ENCODE measurements at regions not wholly inside any gene's neighbourhood (a gene's known extent, or its start where the extent isn't known, plus 50 kb on each side); places are given as distances from the start of the nearest gene placed in this dataset.

- TF ChIP-seq CTCF (IDR thresholded peaks at IDR 0.05) (no peak), POLR2A (IDR thresholded peaks at IDR 0.05) (no peak)
Observed at GRCh38 chr2:875687-876615, 74.7 kb upstream of the SNTG2 start.
